HG03342 (cell line): ENCODE measurements at regions not wholly inside any gene's neighbourhood (a gene's known extent, or its start where the extent isn't known, plus 50 kb on each side); places are given as distances from the start of the nearest gene placed in this dataset.

ENCODE experiments used
- ATAC-seq: cut with Tn5 transposase; IDR thresholded peaks from one replicate; pipeline ENCODE4 v1.9.1; 2021; ENCODE audit warnings: mild to moderate bottlenecking, moderate library complexity; ENCODE audit not compliant: unreplicated experiment

DNA sequence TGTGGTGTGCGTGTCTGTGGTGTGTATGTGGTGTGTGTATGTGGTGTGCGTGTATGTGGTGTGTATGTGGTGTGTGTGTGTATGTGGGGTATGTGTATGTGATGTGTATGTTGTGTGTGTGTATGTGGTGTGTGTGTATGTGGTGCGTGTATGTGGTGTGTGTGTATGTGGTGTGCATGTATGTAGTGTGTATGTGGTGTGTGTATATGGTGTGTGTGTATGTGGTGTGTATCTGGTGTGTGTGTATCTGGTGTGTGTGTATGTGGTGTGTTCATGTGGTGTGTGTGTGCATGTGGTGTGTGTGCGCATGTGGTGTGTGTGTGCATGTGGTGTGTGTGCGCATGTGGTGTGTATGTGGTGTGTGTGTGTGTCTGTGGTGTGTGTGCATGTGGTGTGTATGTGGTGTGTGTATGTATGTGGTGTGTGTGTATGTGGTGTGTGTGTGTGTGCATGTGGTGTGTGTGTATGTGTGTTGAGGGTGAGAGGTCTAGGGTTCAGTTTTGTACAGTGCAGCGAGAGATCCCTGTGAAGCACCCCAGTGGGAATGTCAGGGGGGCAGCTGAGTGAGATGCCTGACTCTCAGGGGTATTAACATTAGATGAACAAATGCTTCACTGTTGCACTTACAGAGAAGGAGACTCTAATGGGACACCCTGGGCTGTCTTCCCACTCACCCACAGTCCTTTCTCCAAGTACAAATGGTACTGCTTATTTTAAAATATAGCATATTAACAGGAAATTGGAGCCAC is 61.3 kb upstream of the MEDAG start:
- ATAC-seq: no peak

DNA sequence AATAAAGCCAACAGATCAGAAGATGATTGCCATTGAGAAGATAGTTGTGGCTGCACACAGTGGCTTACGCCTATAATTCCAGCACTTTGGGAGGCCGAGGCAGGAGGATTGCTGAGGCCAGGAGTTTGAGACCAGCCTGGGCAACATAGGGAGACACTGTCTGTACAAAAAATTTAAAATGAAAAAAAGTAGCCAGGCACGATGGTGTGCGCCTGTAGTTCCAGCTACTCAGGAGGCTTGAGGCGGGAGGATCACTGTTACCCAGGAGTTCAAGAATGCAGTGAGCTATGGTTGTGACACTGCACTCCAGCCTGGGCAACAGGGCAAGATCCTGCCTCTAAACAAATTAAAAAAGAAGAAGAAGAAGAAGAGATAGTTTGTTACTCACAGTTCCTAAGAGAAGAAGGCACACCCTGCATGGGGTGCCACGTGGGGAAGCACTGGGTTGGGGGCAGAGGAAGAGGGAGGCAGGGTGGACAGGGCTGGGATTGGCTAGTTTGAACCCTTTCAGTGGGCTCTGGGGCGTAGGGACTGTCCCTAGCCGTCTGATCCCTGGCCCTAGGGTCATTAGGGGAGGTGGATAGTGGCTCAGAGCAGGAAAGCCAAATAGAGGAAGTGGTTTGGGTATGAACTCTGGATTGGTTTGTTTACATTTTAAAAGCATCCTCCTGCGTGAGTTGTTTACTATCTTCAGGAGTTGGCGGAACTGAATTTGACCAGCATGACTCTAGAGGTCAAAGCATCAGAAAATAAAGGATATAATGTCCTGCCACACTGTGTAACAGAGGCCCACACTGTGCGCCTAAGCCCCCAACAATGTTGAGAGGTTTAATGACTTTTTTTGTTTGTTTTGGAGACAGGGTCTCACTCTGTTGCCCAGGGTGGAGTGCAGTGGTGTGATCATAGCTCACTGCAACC is 60.5 kb upstream of the MEDAG start:
- ATAC-seq: no peak

DNA sequence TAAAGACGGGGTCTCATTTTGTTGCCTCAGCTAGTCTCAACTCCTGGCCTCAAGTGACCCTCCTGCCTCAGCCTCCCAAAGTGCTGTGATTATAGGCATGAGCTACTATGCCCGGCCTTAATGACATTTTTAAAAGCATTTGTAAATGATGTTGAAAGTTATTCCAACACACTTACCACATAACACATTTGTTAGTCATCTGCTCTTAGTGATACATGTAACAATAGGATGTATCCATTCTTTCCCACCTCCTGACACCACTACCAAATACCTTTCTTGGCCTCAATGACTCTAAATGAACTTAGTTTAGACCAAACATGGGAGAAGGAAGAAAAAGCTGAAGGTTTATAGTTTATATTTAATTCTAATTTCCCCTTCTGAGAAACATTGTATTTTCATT is 59.8 kb upstream of the MEDAG start:
- no peak for ATAC-seq

DNA sequence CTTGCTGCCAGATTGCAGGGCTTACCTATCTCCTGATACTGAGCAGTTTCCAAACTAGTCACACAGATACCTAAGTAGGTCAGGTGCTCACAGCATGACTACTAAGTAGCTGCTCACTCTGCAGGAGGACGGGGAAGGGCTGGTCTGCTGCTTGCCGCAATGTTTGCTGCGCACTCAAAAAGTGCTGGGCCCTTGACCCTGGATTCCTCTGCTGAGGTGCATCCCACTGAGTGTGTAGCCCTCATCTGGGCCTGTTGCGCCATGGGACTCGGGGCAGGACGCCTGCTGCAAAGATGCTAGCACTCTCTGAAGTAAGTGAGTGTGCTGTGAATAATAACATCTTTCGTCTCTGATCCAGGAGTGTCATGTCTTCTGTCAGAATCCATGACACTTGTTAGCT is 59.2 kb upstream of the MEDAG start:
- ATAC-seq: no peak

DNA sequence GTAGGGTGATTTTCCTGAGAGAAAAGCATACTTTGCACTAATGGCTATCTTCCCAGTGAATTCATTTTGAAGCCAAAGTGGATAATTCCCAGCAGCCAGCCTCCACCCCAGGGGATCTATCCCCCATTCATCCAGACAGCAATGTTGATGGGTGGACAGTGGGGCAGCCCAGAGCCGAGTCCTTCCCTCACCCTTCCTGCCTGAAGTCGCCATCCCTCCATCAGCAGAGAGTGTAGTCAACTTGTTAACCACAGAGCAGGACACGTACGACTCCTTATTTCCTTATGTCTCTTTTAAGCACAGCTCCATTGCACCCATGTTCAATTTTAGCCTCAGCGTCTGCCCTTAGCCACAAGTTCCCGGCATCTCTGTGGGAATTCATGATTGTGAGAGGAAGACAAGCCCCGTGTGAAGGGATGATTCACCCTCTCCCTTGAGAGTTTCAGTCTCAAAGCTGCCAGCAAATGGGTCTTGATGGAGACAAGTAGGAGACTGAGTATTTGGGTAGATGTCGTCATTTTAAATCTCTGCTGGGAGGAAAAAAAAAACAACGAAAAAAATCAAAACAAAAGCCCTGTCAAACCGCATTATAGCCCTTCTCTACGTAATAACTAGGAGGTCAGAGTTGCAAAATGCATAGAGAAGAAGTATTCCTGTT is 58.3 kb upstream of the MEDAG start:
- no peak for ATAC-seq

DNA sequence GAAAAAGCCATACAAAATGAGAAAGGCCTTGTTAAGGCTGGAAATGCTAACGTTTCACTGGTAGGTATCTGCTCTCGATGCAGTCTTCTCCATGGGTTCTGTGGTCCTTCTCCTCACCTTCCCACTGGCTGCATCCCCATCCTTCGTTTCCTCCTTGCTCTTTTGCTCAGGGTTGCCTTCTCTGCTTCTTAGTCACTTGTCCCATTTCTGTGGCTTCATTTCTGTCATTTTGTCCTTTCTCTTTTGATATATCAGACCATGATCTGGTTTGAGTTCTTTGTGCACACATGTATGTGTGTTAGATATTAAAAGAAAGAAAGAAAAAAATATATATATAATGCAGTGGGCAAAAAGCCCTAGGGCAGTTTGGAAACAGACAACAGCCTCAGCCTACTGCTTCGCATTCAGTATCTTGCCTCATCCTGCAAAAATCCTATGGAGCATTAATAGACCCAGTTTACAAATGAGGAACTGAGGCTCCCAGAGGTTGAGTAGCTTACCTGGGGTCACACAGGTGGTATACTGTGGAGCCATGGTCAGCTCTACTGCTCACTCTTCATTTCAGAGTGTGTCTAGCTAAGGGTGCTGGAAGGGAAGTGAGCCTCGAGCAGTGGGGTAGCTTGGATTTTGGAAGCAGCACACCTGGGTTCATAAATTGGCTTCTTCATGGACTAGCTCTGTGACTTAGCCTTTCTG is 57.6 kb upstream of the MEDAG start:
- no peak for ATAC-seq

DNA sequence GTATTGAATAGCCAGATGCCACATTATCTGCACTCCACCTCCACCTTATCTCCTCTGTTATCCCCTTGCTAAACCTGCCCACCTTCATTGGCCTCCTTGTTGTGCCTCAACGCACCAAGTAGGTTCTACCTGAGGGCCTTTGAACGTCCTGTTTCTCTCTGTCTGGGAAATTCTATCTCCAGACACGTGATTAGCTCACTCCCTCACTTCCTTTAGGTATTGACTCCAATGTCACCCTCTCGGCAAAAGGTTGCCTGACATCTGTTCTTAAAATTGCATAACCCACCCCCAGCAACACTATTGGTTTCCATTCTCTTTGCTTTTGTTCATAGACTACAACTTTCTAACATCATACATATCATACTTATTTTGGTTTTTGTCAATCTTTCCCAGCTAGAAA is 56.5 kb upstream of the MEDAG start:
- no peak for ATAC-seq

DNA sequence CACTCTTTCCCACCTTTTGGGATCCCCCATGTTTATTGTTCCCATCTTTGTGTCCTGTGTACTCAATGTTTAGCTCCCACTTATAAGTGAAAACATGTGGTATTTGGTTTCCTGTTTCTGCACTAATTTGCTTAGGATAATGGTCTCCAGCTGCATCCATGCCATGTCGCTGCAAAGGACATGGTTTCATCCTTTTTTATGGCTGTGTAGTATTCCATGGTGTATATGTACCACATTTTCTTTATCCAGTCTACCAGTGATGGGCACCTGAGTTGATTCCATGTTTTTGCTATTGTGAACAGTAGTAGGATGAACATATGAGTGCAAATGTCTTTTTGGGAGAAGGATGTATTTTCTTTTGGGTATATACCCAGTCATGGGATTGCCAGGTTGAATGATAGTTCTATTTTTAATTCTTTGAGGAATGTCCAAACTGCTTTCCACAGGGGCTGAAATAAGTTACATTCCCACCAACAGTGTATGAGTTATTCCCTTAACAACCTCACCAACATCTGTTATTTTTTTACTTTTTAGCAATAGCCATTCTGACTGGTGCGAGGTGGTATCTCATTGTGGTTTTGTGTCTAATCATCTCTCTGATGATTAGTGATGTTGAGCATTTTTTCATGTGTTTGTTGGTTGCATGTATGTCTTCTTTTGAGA is 55.7 kb upstream of the MEDAG start:
- ATAC-seq: no peak

DNA sequence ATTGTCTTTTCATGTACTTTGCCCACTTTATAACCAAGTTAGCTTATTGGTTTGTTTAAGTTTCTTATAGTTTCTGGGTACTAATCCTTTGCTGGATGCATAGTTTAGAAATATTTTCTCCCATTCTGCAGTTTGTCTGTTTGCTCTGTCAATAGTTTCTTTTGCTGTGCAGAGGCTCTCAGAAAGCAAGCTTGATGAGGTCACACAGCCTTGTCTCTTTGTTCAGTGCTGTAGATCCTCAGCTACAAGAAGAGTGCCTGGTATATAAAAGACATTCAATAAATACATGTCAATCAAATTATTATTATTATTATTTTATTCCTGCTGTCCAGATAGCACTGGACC is 55.2 kb upstream of the MEDAG start:
- ATAC-seq: no peak

DNA sequence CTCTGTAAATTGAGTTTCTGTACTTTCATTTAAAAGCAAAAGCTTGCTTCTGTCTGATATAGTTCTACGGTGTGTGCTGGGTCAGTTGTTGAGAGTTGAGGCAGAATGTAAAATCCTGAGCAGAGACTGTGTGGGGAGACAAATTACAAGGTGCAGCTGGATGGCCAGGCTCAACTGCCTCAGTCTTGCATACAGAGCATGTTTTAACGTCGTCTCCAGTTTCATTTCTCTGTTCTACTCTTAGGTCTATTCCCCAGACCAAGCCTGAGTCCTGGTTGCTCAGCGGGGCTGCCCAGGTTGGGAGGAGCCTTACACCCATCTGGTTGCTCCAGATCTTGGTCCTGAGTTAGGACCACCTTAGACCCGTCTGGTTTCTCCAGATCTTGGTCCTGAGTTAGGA is 54.4 kb upstream of the MEDAG start:
- ATAC-seq: peak; percentile 65

DNA sequence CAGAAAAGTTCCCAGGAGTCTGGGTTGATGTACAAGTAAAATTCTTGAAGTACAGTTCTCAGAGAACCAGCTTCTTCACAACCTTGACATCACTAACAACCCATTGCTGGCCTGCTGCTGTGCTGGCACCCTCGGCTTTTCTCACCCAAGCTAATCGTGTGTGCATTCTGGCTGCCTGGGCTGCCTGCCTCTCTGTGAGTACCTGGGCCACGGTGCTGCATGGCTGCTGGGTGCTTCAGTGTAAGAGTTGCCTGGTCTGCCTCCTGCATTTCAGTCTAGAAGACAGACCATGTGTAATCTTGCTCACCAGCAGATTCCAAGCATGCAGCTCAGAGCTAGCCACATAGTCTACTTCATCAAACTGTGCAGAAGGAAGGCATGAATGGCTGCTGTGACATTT is 50.5 kb upstream of the MEDAG start:
- ATAC-seq: no peak

DNA sequence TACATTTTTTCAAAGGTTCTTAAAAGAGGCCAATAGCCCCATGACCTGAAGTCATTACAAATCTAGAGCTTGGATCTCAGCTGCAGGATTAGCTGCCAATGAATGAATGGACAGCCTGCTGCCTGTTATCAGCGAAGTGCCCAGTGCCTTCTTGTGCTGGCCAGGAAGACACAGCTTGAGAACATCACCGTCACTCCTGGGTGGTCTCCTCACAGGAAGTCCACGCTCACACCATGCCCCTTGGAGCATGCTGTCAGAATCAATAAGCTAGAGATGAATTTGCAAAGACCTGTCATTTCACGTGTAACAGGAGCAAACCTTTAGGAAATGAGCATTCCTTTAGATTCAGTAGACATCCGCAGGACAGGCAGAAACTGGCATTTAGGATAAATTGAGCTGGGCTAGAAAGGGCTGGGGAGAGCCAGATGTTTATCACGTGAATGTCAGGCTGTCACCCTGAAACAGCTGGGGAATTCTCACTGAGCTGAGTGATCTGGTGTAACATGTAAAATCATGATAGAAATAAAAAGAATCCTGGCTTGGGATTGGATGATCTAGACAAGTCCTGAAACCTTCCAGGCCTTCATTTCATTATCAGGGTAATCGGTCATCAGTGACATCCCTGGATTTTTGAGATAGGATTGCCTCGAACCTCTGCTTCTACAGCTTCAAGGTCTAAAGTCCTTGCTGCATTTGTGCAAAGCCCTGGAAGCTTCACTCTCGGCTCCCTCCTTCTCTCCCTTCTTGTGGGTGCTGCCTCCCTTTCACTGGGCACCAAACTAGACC is 49.9 kb upstream of the MEDAG start:
- no peak for ATAC-seq
